GM18520 (cell line): ENCODE measurements at regions not wholly inside any gene's neighbourhood (a gene's known extent, or its start where the extent isn't known, plus 50 kb on each side); places are given as distances from the start of the nearest gene placed in this dataset.

Experiments used
- ATAC-seq: cut with Tn5 transposase; IDR thresholded peaks from one replicate; pipeline ENCODE4 v1.9.1; 2021; ENCODE audit not compliant: unreplicated experiment

- no peak for ATAC-seq
These were observed 163.5 kb upstream of the LMO4 start for GRCh38 chr1:87165177-87165576.

GRCh38 chr1:87167157-87167789 is 161.4 kb upstream of the LMO4 start:
- ATAC-seq = no peak

- ATAC-seq = no peak
These were observed 160.7 kb upstream of the LMO4 start for GRCh38 chr1:87167848-87168525.

GRCh38 chr1:87169263-87169910 is 159.3 kb upstream of the LMO4 start:
- no peak for ATAC-seq

- no peak for ATAC-seq
These were observed 158.5 kb upstream of the LMO4 start for GRCh38 chr1:87170157-87170556.

DNA sequence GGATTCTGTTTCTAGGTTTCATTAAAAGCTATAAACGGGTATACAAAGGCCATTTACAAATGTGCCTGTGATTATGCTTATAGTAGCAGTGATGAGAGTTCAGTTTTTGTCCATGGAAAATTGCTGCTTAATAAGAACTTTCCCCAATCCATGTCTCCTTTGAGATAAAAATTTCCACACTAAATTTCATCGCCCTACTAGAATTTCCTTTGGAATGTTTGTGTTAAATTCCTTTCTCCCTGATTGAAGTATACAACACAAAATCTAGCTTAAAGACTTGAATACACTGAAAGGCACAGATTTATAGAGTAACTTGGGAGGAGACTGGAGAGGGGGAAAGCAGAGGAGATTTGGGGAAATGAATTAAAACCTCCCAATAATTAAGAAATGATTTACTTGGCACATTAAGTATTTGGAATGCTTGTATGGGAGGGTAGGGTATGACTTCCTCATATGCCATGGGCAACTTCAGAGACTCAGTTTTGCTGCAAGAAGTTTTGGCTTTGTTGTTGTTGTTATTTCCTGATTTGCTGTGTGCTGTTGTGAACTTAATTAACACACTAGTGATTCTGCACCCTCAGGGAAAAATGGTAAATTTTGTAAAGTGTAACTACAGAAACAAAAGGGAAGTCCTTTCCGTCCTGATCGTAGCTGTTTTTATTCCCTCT is 157.6 kb upstream of the LMO4 start:
- no peak for ATAC-seq

- no peak for ATAC-seq
These were observed 155.4 kb upstream of the LMO4 start for GRCh38 chr1:87173231-87173630.

GRCh38 chr1:87174724-87175245 is 153.9 kb upstream of the LMO4 start:
- no peak for ATAC-seq

DNA sequence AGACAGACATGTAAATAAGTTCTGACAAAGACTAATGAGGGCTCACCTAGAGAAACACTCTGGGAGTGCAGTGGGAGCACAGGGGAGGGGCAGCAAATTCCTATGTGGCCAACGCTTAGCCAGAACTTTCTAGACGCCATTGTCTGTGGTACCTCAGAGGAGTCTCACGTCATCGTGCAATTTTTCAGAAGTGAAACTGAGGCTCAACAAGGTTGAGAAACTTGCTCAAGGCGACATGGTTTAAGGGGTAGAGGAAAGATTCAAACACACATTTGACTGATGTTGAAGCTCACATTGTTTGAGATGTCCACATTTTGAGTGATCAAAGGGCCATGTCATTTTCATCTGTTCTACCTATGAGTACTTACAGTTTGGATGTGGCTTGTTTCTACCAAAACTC is 152.6 kb upstream of the LMO4 start:
- ATAC-seq = no peak

GRCh38 chr1:87176514-87176913 is 152.2 kb upstream of the LMO4 start:
- no peak for ATAC-seq

DNA sequence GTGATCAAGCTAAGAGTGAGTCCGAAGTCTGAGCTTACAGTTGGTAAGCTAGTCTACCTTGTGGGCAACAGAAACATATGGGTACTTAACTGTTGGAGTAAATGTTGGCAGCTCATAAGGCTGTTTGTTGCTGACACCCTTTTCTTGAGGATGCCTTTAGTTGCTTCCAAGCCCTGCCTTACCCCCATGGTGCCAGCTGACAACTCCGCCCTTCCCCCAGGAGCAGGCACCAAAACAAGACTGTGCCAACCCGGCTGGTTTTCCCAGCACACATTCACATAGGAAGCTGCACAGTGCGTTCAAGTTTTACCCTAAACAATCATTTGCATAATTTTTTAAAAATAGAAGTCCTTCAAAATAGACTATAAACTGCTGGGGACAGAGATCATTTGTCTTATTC is 150.2 kb upstream of the LMO4 start:
- ATAC-seq = no peak

GRCh38 chr1:87179076-87179810 is 149.4 kb upstream of the LMO4 start:
- no peak for ATAC-seq

DNA sequence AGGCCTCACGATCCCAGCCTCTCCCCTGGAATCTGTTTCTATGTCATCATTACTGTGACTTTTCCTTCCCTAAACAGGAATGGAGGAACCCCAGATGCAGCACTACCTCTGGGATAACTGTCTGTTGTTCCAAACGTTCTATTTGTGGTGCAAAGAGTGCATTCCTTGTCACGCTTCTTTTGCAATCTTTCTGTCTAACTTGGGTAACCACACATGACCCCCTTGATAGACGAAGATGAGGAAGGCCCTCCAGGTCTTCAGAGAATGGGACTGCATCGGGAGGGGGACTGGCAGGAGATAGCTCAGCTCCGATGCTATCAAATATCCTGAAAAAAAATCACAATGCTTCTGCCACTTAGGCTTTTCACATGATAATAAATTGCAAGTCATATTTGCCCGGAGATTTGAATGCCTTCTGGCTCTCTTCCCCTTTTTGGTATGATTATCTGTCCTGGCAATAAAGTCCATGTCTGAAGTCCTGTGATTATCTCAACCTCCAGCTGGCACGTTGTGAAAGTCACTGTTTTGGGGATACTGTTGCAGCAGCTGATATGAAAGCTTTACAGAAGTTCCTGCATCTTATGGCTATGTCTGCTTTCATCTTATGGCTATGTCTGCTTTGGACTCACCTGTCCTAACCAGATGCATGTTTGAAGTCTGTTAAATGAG is 148.7 kb upstream of the LMO4 start:
- ATAC-seq = no peak

DNA sequence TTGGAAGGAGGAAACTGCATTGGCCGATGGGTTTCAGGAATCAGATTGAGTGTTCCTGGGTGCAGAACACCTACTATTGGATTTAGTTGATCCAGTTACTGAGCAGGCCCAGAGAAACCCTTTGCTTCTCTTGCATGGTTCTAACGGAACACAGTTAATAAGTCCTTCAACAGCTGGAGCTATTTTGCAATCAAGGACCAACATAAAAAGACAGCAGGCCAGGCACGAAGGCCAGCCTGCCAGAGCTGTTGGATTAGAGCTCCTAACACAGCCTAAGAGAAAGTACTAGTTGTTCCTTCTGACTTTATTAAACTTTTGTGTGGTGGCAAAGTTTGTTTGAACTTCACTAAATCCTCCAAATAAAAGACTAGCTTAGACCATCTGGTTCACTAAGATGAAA is 148.0 kb upstream of the LMO4 start:
- ATAC-seq = no peak

DNA sequence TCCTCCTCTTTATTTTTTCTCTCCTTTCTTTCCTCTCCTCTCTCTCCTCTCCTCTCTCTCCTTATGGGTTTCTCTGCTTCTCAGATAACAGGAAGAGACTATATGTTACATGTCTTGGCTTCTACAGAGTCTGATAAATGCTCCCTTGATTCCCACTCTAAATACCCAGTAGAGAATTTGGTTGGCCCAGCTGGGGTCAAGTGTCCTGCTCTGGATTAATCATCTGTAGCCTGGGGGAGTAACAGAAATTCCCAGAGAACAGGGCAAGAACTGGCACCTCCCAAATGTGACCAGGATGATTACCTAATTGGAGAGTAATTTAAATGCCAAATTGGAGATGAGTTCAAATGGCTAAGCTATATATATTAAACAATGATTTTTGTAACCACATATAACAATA is 146.1 kb upstream of the LMO4 start:
- no peak for ATAC-seq

- ATAC-seq = no peak
These were observed 143.6 kb upstream of the LMO4 start for GRCh38 chr1:87185077-87185476.

GRCh38 chr1:87186346-87186745 is 142.3 kb upstream of the LMO4 start:
- no peak for ATAC-seq

DNA sequence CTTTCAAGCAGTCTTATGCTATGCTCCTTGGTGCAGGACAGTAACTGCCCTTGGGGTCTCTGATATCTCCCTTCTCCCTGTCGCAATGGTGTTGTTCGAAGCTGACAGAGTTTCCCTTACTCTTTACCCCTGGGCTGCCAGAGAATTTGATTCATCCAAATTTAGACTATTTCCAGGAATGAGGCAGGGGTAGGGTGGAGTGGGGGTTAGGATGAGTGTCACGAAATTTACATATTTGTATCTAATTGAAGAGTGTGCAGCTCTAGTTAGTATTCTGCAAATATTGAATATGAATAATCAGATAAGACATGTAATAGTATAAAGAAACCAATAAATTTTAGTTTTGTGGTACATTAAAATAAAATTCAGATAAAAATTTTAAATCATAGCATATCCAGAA is 140.0 kb upstream of the LMO4 start:
- no peak for ATAC-seq

- no peak for ATAC-seq
These were observed 138.3 kb upstream of the LMO4 start for GRCh38 chr1:87190402-87190801.

GRCh38 chr1:87191646-87192045 is 137.0 kb upstream of the LMO4 start:
- no peak for ATAC-seq
